Hippocampal formation (tissue), 2 donors: ENCODE measurements at regions not wholly inside any gene's neighbourhood (a gene's known extent, or its start where the extent isn't known, plus 50 kb on each side); places are given as distances from the start of the nearest gene placed in this dataset.

Experiments used
- DNase-seq, 2 donors: peaks; one replicate each; lab custom pipeline; 2025; lab: John Stamatoyannopoulos, UW

- no peak for DNase-seq
Observed at GRCh38 chr13:77379508-77379907, 52.6 kb upstream of the MYCBP2 start.

- DNase-seq, result no peak
Observed at GRCh38 chr13:77378662-77379061, 51.8 kb upstream of the MYCBP2 start.

- no peak for DNase-seq
Observed at GRCh38 chr13:77377016-77377415, 50.1 kb upstream of the MYCBP2 start.
